Erythroblast (primary cell): ENCODE measurements at regions not wholly inside any gene's neighbourhood (a gene's known extent, or its start where the extent isn't known, plus 50 kb on each side); places are given as distances from the start of the nearest gene placed in this dataset.

Experiments
- DNase-seq, 2 experiments: peaks; one replicate each; lab custom pipeline; 2025; lab: John Stamatoyannopoulos, UW
- GATA1 ChIP-seq: IDR thresholded peaks from 2 replicates; pipeline ENCODE4 v1.6.1; 2011; ENCODE audit warnings: low read depth, mild to moderate bottlenecking, control low read depth, low read length, moderate library complexity
- POLR2A ChIP-seq: IDR thresholded peaks from 2 replicates; pipeline ENCODE4 v1.6.1; 2011; ENCODE audit warnings: mild to moderate bottlenecking, low read length

DNA sequence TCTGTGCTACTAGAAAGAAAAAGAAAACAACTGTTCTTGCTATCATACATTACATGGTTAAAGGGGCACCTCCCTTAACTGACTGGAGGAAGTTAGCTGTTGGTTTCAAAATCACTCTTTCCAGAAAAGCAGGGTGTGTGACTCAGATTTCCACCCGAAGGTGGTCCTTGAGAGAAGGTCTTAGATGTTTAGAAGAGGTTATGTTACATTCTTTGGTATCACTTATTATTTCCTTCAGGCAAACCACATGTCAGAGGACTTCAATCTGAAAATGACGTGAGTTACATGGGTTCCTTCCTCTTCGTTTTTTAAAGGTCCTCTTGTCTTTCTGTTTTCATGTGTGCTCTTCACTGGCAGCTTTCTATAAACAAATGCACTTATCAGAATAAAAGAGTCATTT, 307.9 kb upstream of the CBLB start:
- no peak for DNase-seq
- TF ChIP-seq POLR2A: no peak
- TF ChIP-seq GATA1: no peak

DNA sequence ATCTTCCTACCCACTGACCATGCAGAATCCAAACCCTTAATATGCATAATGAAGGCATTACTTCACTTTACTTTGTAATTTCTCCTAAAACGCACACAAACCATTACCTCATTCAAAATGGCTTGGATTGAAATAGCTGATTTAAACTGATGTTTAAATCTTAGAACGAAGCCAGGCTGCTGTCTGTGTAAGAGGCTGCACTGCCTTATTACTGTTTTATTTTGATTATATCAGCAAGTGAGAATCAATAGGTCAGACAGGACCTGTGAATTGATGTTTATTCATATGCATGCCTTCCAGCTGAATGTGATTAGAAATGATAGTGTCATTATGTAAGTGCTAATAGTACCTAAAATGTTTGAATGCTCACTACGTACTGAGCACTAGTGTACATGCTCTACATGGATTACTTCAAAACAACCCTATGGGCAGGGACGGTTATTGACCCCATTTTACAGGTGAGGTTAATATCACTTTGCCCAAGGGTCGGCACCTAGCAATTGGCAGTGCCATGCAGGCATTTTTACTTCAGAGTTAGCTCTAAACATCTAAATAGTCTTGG, 314.2 kb upstream of the CBLB start:
- TF ChIP-seq GATA1: no peak
- no peak for TF ChIP-seq POLR2A
- no peak for DNase-seq

DNA sequence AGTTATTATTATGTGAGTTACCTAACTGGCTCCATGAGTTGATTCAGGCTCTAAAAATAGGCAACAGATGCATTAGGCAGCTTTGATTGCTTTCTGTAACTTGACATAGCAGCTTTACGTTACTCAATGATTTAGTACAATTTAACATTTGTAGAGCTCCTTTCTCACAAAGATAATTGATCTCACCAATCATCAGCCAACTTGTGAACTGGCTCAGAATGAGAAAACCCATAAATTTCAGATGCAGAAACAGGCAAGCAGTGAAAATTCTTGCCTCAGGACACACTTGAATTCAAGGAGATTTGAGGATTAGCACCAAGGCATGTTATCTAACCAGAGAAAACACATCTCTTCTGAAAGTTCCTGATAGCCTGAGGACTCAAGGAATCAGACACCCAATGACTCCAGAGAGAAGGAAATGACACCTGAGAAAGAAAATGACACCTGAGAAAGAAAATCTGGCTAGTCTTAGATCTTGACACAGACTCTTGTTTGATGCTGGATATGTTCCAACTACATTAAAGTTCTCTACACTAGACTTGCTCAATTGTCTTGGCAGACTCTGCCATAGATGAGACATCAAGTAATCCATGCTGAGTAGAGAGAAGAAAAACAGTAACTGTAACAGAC, 315.1 kb upstream of the CBLB start:
- no peak for DNase-seq
- TF ChIP-seq GATA1 (no peak), POLR2A (no peak)

DNA sequence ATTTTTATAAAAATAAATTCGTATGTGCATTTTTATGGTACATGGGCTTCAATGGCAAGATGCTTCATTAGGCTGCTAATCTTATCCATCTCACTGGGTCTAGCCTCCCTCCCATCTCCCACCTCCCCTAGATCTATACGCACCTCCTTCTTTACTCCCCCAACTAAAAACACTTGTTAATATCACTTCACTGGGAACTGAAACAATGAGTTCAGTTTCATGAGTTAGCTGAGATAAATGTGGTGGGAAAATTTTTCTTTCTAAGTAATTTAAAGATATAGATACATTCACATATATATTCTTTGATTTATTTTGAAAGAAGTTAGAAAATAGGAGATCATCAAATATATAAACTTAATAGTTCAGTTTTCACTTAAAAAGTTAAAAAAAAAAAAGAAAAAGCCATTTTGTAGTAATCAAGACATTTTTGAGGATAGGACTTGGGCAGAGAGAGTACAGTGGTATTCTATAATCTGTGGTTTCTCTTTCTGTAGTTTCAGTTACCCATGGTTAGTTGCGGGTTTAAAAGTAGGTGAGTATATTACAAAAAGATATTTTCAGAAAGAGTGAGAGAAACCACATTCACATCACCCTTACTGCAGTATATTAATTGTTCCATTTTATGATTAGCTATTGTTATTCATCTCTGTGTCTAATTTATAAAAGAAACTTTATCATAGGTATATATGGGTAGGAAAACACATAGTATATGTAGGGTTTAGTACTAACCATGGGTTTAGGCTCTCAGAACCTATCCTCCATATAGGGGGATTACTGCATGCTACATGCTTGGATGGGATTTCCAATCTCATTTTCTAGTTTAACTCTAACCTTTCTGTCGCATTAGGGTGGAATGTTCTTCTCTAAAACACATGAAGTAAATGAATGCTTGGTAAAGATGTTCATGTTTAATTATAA, 316.0 kb upstream of the CBLB start:
- DNase-seq: no peak

DNA sequence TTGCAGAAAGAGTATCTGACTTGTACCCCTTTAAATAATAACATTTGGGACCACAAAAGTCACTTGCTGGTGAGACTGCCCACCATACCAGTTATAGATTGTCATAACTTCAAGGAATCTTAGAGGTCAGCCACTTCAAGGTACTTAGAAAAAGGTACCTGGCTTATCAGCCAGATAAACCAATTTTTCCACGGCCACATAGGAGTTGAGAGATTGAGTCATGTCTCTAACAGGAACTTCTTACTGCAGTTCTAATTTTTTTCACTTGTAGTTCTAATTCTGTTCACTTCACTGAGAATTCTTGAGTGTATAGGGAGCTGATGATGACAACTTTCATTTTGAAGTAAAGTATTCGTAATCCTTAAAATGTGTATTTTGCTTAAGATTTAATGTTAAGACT, 317.1 kb upstream of the CBLB start:
- DNase-seq: no peak
- TF ChIP-seq GATA1 (no peak), POLR2A (no peak)

More for the DNA sequence above, 316.0 kb upstream of the CBLB start:
- TF ChIP-seq GATA1 (no peak), POLR2A (no peak)

DNA sequence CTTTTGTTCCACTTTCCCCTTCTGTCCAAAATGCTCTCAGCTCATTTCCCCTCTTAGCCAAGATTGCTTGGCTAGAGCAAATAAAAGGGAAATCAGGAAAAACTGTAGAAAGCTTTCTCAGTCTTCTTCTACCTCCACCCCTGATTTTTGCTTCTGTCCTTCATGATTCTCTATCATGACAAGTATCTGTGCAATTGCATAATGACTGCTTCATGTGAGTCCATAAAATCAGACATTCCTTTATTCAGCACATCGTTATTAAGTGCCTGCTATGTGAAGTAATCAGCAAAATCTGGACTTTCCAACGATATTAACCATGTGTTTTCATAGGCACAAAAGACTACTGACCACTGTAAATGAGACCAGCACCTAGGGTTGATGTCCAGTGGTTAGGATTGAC, 321.5 kb upstream of the CBLB start:
- no peak for TF ChIP-seq GATA1
- no peak for TF ChIP-seq POLR2A
- no peak for DNase-seq

DNA sequence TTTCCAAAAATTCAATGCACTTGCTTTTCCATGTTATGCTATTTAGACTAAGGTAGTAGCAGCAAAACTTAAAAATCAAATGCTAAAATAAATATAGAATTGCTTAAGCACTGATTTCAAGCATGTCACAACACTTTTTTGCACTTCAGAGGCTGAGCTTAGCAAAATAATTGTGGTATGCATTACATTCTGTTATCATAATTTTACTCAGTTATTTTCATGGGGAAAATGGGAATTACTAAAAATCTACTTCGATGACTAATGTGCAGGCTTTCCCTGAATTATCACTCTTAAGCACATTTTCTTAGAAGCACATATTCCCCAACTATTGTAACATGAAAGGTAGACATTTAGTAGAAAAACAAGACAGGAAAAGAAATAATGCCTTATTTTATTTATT, 322.4 kb upstream of the CBLB start:
- TF ChIP-seq POLR2A (no peak), GATA1 (no peak)
- DNase-seq: no peak

DNA sequence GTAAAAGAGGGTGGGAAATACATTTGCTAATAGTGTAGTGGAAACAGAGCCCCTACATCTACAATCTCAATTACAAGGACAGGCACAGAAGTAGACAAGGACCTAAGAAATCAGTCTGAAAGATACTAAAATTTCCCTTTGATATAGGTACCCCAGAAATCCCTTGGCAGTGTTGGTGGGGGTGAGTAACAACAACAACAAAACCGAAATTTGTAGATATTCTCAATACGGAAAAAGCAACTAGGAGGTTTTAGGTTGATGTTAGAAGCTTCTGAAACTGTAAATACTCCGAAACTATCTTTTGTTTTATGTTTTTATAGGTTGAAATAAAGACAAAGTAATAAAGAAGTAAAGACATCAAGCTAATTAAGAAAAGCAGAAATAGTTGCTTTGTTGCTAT, 323.1 kb upstream of the CBLB start:
- no peak for TF ChIP-seq GATA1
- no peak for TF ChIP-seq POLR2A
- no peak for DNase-seq

DNA sequence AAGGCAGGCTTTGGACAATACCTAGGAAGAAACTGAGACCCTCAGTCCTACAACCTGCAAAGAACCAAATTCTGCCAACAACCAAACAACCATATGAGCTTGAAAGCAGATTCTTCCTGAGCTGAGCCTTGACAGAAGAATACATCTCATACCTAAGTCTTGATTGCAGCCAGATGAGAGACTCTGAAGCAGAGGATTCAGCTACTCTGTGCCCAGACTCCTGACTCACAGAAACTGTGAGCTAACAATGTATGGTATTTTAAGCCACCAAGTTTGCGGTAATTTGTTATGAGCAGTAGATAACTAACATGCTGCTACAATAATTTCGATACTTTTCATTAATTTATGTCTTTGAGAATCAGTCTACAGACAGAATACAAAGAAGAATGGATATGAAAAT, 325.1 kb upstream of the CBLB start:
- TF ChIP-seq GATA1 (no peak), POLR2A (no peak)
- no peak for DNase-seq

DNA sequence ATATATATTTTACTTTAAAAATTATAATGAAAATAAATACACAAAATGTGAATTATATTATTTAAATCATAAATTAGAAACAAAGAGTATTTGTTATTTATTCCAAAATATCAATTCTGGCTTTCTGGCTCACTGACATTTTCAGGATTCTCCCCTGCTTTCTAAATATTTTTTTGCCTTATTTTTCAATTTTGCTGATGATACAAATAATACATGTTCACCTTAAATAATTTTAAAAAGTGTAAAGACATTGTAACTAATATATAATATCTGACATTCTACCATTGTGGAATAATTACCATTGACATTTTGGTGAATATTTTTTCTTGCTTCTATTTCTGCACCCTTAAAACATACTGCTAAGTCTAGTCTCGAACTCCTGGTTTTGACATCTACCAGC, 325.9 kb upstream of the CBLB start:
- DNase-seq: no peak
- no peak for TF ChIP-seq POLR2A
- TF ChIP-seq GATA1: no peak

DNA sequence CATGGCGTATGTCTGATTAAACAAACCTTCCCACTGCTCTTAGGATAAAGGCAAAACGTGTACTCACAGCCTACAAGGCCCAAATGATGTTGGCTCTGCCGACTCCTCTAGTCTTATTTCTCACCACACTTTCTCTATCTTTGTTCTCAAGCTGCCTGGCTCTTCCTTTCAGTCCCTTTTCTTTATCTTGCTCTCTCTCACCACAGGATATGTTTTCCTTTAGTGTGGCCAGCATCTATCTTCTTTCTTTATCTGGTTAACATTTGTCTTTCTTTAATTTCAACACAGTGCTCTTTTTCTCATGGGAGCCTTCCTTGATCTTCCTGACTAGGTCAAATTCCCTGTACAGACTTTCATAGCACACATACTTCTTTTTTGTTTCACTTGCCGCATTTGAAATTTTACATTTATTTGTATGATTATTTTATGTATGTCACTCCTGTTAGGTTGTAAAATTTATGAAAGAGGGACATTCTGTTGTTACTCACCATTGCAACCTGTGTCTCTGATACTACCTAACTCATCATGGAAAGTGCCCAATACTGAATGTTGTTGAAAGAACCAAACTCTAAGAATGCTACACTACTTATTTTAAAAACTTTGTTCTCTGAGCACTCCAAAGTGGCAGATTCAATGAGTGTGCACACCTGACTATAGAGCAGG, 328.9 kb upstream of the CBLB start:
- no peak for TF ChIP-seq POLR2A
- no peak for TF ChIP-seq GATA1

DNA sequence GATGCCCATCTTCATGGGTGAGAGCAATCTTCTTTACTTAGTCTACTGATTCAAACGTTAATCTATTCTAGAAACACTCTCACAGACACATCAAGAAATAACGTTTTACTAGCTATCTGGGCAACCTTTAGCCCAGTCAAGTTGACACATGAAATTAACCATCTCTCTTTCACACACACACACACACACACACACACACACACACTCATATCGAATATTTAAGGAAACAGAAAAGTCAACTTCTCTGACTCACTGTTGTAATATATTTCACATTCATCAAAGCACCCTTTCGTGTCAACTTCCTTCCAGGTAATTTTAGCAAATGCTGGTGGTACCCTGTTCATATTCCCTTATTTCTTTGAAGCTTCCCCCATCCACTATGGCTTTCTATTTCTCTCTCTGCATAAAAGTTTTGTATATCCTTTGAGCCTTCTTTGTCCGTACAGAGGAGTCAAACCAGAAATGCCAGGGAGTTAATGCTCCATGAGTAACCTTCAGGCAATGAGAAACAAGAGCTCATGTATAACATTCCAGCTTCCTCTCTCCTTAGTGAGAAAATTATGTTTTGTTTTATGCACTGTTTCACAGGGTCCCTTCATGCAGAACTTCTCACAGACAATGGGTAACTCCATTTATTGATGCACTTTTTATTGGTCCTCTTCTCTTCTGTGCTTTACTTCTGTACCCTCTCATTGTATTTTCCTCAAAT, 335.5 kb upstream of the CBLB start:
- no peak for DNase-seq
- TF ChIP-seq GATA1 (no peak), POLR2A (no peak)

More for the DNA sequence above, 328.9 kb upstream of the CBLB start:
- no peak for DNase-seq

DNA sequence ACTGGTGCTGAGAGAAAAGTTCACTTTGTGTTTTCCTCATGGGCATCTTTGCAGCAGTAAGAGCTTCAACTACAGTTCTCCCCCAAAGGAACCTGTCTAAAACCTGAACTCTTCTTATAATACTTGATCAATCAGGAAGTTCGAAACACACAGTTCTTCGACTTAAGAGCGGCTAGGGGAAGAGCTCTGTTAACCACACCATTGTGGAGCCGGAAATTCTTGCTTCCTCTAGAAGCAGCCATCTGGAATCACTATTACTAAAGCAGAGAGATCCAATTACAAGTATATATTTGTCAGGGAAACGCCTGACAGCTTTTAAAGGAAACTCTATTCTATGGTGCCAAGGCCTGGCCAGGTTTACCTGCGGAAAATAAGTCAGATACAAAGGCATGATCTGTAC, 337.3 kb upstream of the CBLB start:
- TF ChIP-seq POLR2A (no peak), GATA1 (no peak)
- no peak for DNase-seq
